Activated CD4-positive, alpha-beta T cell treated with anti-CD3 and anti-CD28 coated beads, Interleukin-2, amount 50 U/mL, for 24 hours (primary cell): ENCODE measurements at regions not wholly inside any gene's neighbourhood (a gene's known extent, or its start where the extent isn't known, plus 50 kb on each side); places are given as distances from the start of the nearest gene placed in this dataset.
"Not testable (repeated sequence)": the region's sequence is repeated elsewhere in the genome, so short reads cannot be mapped to it uniquely, and the experiment has no call there.

Source experiments
- DNase-seq, 2 donors: peaks; one replicate each; pipeline ENCODE4 v3.0.0-alpha.2; 2020; ENCODE audit warnings: low read depth in 1 of 2, low spot score in 1 of 2

GRCh38 chr3:106116733-106117489 lies 248.1 kb upstream of the CBLB start:
- no peak for DNase-seq

GRCh38 chr3:106117490-106117858 lies 248.7 kb upstream of the CBLB start:
- DNase-seq = no peak

- DNase-seq = peak in 1 of 2 donors; percentile 45
Measured at GRCh38 chr3:106119614-106120082, 250.8 kb upstream of the CBLB start.

GRCh38 chr3:106120356-106120755 lies 251.5 kb upstream of the CBLB start:
- no peak for DNase-seq

GRCh38 chr3:106121491-106122289 lies 252.9 kb upstream of the CBLB start:
- DNase-seq = no peak

- no peak for DNase-seq
Measured at GRCh38 chr3:106124818-106125217, 256.0 kb upstream of the CBLB start.

GRCh38 chr3:106125321-106125720 lies 256.5 kb upstream of the CBLB start:
- DNase-seq = no peak

- no peak for DNase-seq
Measured at GRCh38 chr3:106126067-106126845, 257.4 kb upstream of the CBLB start.

- no peak for DNase-seq
Measured at GRCh38 chr3:106126846-106127235, 258.0 kb upstream of the CBLB start.

- no peak for DNase-seq
Measured at GRCh38 chr3:106129939-106130338, 261.1 kb upstream of the CBLB start.

- no peak for DNase-seq
Measured at GRCh38 chr3:106130384-106131198, 261.8 kb upstream of the CBLB start.

GRCh38 chr3:106135451-106136160 lies 266.8 kb upstream of the CBLB start:
- no peak for DNase-seq

GRCh38 chr3:106139826-106140225 lies 271.0 kb upstream of the CBLB start:
- no peak for DNase-seq

GRCh38 chr3:106140431-106140830 lies 271.6 kb upstream of the CBLB start:
- DNase-seq = no peak

GRCh38 chr3:106144030-106144429 lies 275.2 kb upstream of the CBLB start:
- no peak for DNase-seq

- DNase-seq = not testable (repeated sequence)
Measured at GRCh38 chr3:106148440-106149082, 279.7 kb upstream of the CBLB start.

GRCh38 chr3:106157411-106157810 lies 288.6 kb upstream of the CBLB start:
- DNase-seq = no peak

- no peak for DNase-seq
Measured at GRCh38 chr3:106160396-106160795, 291.6 kb upstream of the CBLB start.

- DNase-seq = no peak
Measured at GRCh38 chr3:106161246-106161645, 292.4 kb upstream of the CBLB start.

GRCh38 chr3:106167728-106168127 lies 298.9 kb upstream of the CBLB start:
- DNase-seq = no peak
